Loucy (cell line): ENCODE measurements at regions not wholly inside any gene's neighbourhood (a gene's known extent, or its start where the extent isn't known, plus 50 kb on each side); places are given as distances from the start of the nearest gene placed in this dataset.
A peak's percentile ranks its signal among the peaks of the same experiment; 100 is the strongest.

Experiments
- H2AFZ ChIP-seq: fragments of 200-600 bp; sonication (generic); 2 replicates; pipeline ENCODE4 v1.6.0; 2016; ENCODE audit warnings: antibody characterized with exemption, mild to moderate bottlenecking, low read length, moderate library complexity
- H3F3A ChIP-seq: fragments of 200-600 bp; 2 replicates; pipeline ENCODE4 v1.6.0; 2016; ENCODE audit warnings: antibody characterized with exemption, low read depth, mild to moderate bottlenecking
- H3K27me3 ChIP-seq: fragments of 200-600 bp; sonication (generic); 2 replicates; pipeline ENCODE4 v1.6.1; 2014; ENCODE audit warnings: low read length, mild to moderate bottlenecking; ENCODE audit not compliant: insufficient read depth, poor library complexity, severe bottlenecking
- H3K36me3 ChIP-seq: fragments of 200-600 bp; sonication (generic); 2 replicates; pipeline ENCODE4 v1.6.1; 2016; ENCODE audit warnings: low read length; ENCODE audit not compliant: insufficient read depth
- H3K4me1 ChIP-seq: fragments of 200-600 bp; sonication (generic); 2 replicates; pipeline ENCODE4 v1.5.1; 2014; ENCODE audit warnings: low read length, mild to moderate bottlenecking; ENCODE audit not compliant: insufficient read depth, poor library complexity, severe bottlenecking
- H3K4me2 ChIP-seq: fragments of 200-600 bp; sonication (generic); 2 replicates; pipeline ENCODE4 v1.6.0; 2014; ENCODE audit warnings: antibody characterized with exemption, low read length, low read depth, mild to moderate bottlenecking; ENCODE audit not compliant: poor library complexity, severe bottlenecking
- H3K4me3 ChIP-seq: fragments of 200-600 bp; sonication (generic); 2 replicates; pipeline ENCODE4 v1.5.1; 2014; ENCODE audit warnings: low read length, mild to moderate bottlenecking, mixed read lengths; ENCODE audit not compliant: poor library complexity, severe bottlenecking
- H3K79me2 ChIP-seq: fragments of 200-600 bp; sonication (generic); 2 replicates; pipeline ENCODE4 v1.6.1; 2014; ENCODE audit warnings: low read length; ENCODE audit not compliant: insufficient read depth
- H3K9ac ChIP-seq: fragments of 200-600 bp; sonication (generic); 2 replicates; pipeline ENCODE4 v1.6.0; 2014; ENCODE audit warnings: mild to moderate bottlenecking, low read depth, low read length, moderate library complexity; ENCODE audit not compliant: poor library complexity, severe bottlenecking
- H3K9me2 ChIP-seq: fragments of 200-600 bp; sonication (generic); replicated peaks from 2 replicates; pipeline ENCODE4 v1.6.1; 2016; ENCODE audit warnings: low read depth, low read length, mixed read lengths
- H3K9me3 ChIP-seq: fragments of 200-600 bp; sonication (generic); 2 replicates; pipeline ENCODE4 v1.6.1; 2014; ENCODE audit warnings: mild to moderate bottlenecking, antibody characterized with exemption, low read length, low read depth; ENCODE audit not compliant: insufficient read depth
- H4K20me1 ChIP-seq: fragments of 200-600 bp; sonication (generic); 2 replicates; pipeline ENCODE4 v1.6.0; 2014; ENCODE audit warnings: antibody characterized with exemption, low read length, mild to moderate bottlenecking; ENCODE audit not compliant: insufficient read depth, poor library complexity, severe bottlenecking
- CTCF ChIP-seq: fragments of 200-600 bp; sonication (generic); conservative IDR thresholded peaks from 2 replicates; pipeline ENCODE4 v1.5.1; 2014; ENCODE audit warnings: mild to moderate bottlenecking, antibody characterized with exemption, low read length
- EZH2phosphoT487 ChIP-seq: fragments of 200-600 bp; IDR thresholded peaks from 2 replicates; pipeline ENCODE4 v1.6.1; 2018; ENCODE audit warnings: antibody characterized with exemption, mild to moderate bottlenecking, moderate library complexity, borderline replicate concordance

DNA sequence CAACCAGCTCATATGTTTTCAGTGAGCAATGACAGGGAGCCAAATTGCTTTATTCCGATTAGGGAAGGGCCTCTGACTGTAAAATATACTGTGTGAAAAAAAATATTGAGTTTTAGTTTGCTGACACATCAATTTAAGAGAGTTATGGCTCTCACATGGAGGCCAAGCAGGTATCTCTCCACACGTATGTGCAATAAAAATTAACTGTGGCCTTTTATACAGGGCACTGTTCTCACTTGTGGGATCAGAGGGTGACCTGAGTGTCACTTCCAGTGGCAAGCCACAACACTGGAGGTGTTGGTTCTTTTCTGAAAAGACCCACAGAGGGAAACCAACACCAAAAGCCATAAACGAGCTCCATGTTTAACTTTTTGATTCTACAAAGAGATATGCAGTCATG, 462.8 kb downstream of the MID1IP1 start:
- H3K4me1 ChIP-seq = peaks cover 19% of the 10 kb centered on the region
- no peaks in the 10 kb centered on the region for H3K36me3 ChIP-seq
- H2AFZ ChIP-seq = no peak overlapping the region
- H3K9me2 ChIP-seq = no peaks in the 10 kb centered on the region
- no peaks in the 10 kb centered on the region for H3K9me3 ChIP-seq
- H3K9ac ChIP-seq = no peak overlapping the region
- no peaks in the 10 kb centered on the region for H4K20me1 ChIP-seq
- TF ChIP-seq CTCF = no peak
- no peak for TF ChIP-seq EZH2phosphoT487
- no peak overlapping the region for H3K4me3 ChIP-seq
- H3K79me2 ChIP-seq = no peaks in the 10 kb centered on the region
- H3F3A ChIP-seq = no peaks in the 10 kb centered on the region
- H3K27me3 ChIP-seq = no peaks in the 10 kb centered on the region
- peak overlapping the region; percentile 13 for H3K4me2 ChIP-seq

DNA sequence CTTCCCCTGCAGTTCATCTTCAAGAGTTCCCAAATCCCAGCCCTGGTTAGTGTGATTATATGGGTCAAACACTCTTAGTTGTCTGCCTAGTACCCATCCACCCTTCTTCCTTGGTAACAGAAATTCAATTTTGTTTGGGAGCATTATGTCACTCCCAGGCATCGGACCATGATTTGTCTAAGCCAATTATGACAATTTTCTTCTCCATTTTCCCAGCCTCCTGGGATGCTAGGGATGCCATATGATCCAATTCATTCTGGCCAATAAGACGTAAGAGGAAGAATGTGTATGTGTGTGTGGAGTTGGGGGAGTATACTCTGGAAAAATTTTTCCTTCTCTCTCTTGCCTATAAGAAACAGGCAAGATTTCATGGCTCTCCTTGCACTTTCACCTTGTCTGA, 465.9 kb downstream of the MID1IP1 start:
- H3K9ac ChIP-seq = no peak overlapping the region
- TF ChIP-seq EZH2phosphoT487 (no peak), CTCF (no peak)
- no peaks in the 10 kb centered on the region for H3K9me2 ChIP-seq
- no peak overlapping the region for H3K4me2 ChIP-seq
- H3K27me3 ChIP-seq = no peaks in the 10 kb centered on the region
- H3K4me1 ChIP-seq = peaks cover 15% of the 10 kb centered on the region
- no peaks in the 10 kb centered on the region for H3F3A ChIP-seq
- H3K36me3 ChIP-seq = no peaks in the 10 kb centered on the region
- no peak overlapping the region for H3K4me3 ChIP-seq
- H3K79me2 ChIP-seq = no peaks in the 10 kb centered on the region
- no peaks in the 10 kb centered on the region for H3K9me3 ChIP-seq
- H2AFZ ChIP-seq = no peak overlapping the region
- H4K20me1 ChIP-seq = no peaks in the 10 kb centered on the region

DNA sequence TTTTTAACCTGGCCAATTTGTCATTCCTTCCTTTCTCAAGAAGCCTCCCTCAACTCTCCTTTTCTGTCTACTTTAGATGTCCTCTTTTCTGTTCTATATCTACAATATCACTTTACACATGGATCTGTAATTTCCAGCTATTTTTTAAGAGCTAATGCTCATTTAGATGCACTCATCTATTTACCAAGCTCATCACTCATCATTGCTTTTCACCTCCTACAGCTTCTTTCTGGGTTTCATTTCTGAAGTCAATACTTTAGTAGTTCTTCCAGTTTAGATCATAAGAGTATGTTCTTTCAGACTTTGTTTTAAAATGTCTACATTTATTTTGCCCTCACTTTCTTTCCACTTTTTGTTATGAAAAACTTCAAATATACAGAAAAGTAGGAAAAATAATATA, 466.9 kb downstream of the MID1IP1 start:
- H3F3A ChIP-seq = no peaks in the 10 kb centered on the region

More for the DNA sequence above, 466.9 kb downstream of the MID1IP1 start:
- Histone ChIP-seq H2AFZ (no peak overlapping the region), H3K9ac (no peak overlapping the region), H3K4me3 (no peak overlapping the region), H3K36me3 (no peaks in the 10 kb centered on the region), H3K4me1 (peaks cover 14% of the 10 kb centered on the region), H3K27me3 (no peaks in the 10 kb centered on the region), H3K9me2 (no peaks in the 10 kb centered on the region), H3K79me2 (no peaks in the 10 kb centered on the region), H3K9me3 (no peaks in the 10 kb centered on the region), H3K4me2 (no peak overlapping the region), H4K20me1 (no peaks in the 10 kb centered on the region)
- TF ChIP-seq EZH2phosphoT487 (no peak), CTCF (no peak)
